Adrenal gland (tissue), 9 donors: ENCODE measurements at regions not wholly inside any gene's neighbourhood (a gene's known extent, or its start where the extent isn't known, plus 50 kb on each side); places are given as distances from the start of the nearest gene placed in this dataset.

ENCODE experiments used
- DNase-seq, 7 donors: peaks; one replicate each; pipeline ENCODE4 v3.0.0-alpha.2; 2019 to 2020
- H3K27ac ChIP-seq, 5 donors: fragments of 200-600 bp; sonication (generic) in 4 of 5; 1 replicate in 3 of 5; 2 replicates in 2 of 5; pipeline versions ENCODE4 v1.5.1 to v1.8.0; 2016 to 2020; ENCODE audit warnings: mild to moderate bottlenecking in 1 of 5
- H3K27me3 ChIP-seq: fragments of 200-600 bp; 2 replicates; pipeline ENCODE4 v1.8.0; 2021
- H3K36me3 ChIP-seq, 2 donors: fragments of 200-600 bp; replicated peaks in 1 of 2; 1 replicate in 1 of 2; 2 replicates in 1 of 2; pipeline versions ENCODE4 v1.5.1 to v1.8.0; 2018 to 2022
- H3K4me1 ChIP-seq, 2 donors: fragments of 200-600 bp; replicated peaks in 1 of 2; 1 replicate in 1 of 2; 2 replicates in 1 of 2; pipeline versions ENCODE4 v1.5.1 to v1.8.0; 2018 to 2021
- H3K4me3 ChIP-seq, 4 donors: fragments of 200-600 bp; sonication (generic) in 3 of 4; one replicate each; pipeline ENCODE4 v1.5.1; 2016 to 2018
- H3K9me3 ChIP-seq, 3 donors: fragments of 200-600 bp; sonication (generic) in 1 of 3; replicated peaks in 1 of 3; 1 replicate in 2 of 3; 2 replicates in 1 of 3; pipeline versions ENCODE4 v1.5.1 to v1.8.0; 2016 to 2021
- CTCF ChIP-seq, 6 experiments: fragments of 450-650 bp in 4 of 6; fragments of 200-600 bp in 2 of 6; sonication (generic) in 1 of 6; IDR thresholded peaks; 1 replicate in 5 of 6; 2 replicates in 1 of 6; pipeline versions ENCODE4 v1.5.1 to v1.8.0; 2016 to 2021; ENCODE audit warnings: antibody characterized with exemption in 6 of 6, mild to moderate bottlenecking in 2 of 6, moderate library complexity in 1 of 6
- POLR2A ChIP-seq, 2 donors: fragments of 450-650 bp; IDR thresholded peaks; one replicate each; pipeline ENCODE4 v1.6.1; 2017; ENCODE audit warnings: antibody characterized with exemption in 2 of 2, mild to moderate bottlenecking in 2 of 2, moderate library complexity in 1 of 2
- WGBS, 4 donors: extraction: QIAGEN DNeasy Blood & Tissue Kit in 2 of 4; methylation state at CpG; one replicate each; pipeline versions ENCODE4 v1.1.5 to v1.1.7; 2013 to 2017; 5-methylcytosine and 5-hydroxymethylcytosine counted together
- intact Hi-C, 2 donors: fragments of 100-400 bp; cut with DNase I; formaldehyde crosslinking; loops; one replicate each; pipeline versions ENCODE4 v1.14.1 to v1.15.0; 2022 to 2023
- donor health status: healthy with polysubstance abuse.
- donor health status: Bipolar disorder and iron deficiency.
- donor health status: DM: yes; HTN: yes; CAD: no.
- donor health status: DM: no; HTN: no; CAD: no.
- donor health status: DM: no; HTN: no; CAD: no.

- DNase-seq, result no peak
- Histone ChIP-seq H3K36me3 (no peaks in the 10 kb centered on the region), H3K9me3 (no peaks in the 10 kb centered on the region), H3K27me3 (no peaks in the 10 kb centered on the region), H3K4me3 (no peak overlapping the region), H3K4me1 (peaks cover 0 to 10% of the 10 kb centered on the region in 2 donors), H3K27ac (no peak overlapping the region)
- intact Hi-C loops, result no loop called here
- WGBS, 4 donors, result 77 to 93% (median 90%) methylated on average over 1 of the region's 1 CpG
- no peak for TF ChIP-seq POLR2A (IDR thresholded peaks at IDR 0.05)
- TF ChIP-seq CTCF (IDR thresholded peaks at IDR 0.05), result no peak
Measured at GRCh38 chr6:12369355-12369754, 79.2 kb downstream of the EDN1 start.

GRCh38 chr6:12369781-12370262 is 79.7 kb downstream of the EDN1 start:
- WGBS, 4 donors, result 84% methylated on average over 10 to 11 of the region's 11 CpGs
- H3K27ac ChIP-seq, result no peak overlapping the region
- H3K4me1 ChIP-seq, result peaks cover 0 to 10% of the 10 kb centered on the region in 2 donors
- H3K9me3 ChIP-seq, result no peaks in the 10 kb centered on the region
- no peak overlapping the region for H3K4me3 ChIP-seq
- H3K27me3 ChIP-seq, result no peaks in the 10 kb centered on the region
- TF ChIP-seq CTCF (IDR thresholded peaks at IDR 0.05) (no peak), POLR2A (IDR thresholded peaks at IDR 0.05) (no peak)
- no peaks in the 10 kb centered on the region for H3K36me3 ChIP-seq
- intact Hi-C loops, result no loop called here
- no peak for DNase-seq

GRCh38 chr6:12371151-12371550 is 81.0 kb downstream of the EDN1 start:
- DNase-seq, result no peak
- intact Hi-C loops, result no loop called here

GRCh38 chr6:12371641-12372146 is 81.5 kb downstream of the EDN1 start:
- Histone ChIP-seq H3K9me3 (no peaks in the 10 kb centered on the region), H3K27me3 (no peaks in the 10 kb centered on the region), H3K27ac (no peak overlapping the region), H3K4me1 (peaks cover 0 to 10% of the 10 kb centered on the region in 2 donors), H3K4me3 (no peak overlapping the region), H3K36me3 (no peaks in the 10 kb centered on the region)
- TF ChIP-seq POLR2A (IDR thresholded peaks at IDR 0.05) (no peak), CTCF (IDR thresholded peaks at IDR 0.05) (no peak)
- no peak for DNase-seq
- intact Hi-C loops, result no loop called here
- 45 to 60% (median 49%) methylated on average over 3 of the region's 3 CpGs for WGBS, 4 donors

More at GRCh38 chr6:12371151-12371550, 81.0 kb downstream of the EDN1 start:
- H3K4me1 ChIP-seq, result peaks cover 0 to 10% of the 10 kb centered on the region in 2 donors
- H3K9me3 ChIP-seq, result no peaks in the 10 kb centered on the region
- TF ChIP-seq CTCF (IDR thresholded peaks at IDR 0.05) (no peak), POLR2A (IDR thresholded peaks at IDR 0.05) (no peak)
- H3K27me3 ChIP-seq, result no peaks in the 10 kb centered on the region
- no peak overlapping the region for H3K27ac ChIP-seq
- H3K4me3 ChIP-seq, result no peak overlapping the region
- no peaks in the 10 kb centered on the region for H3K36me3 ChIP-seq
- 86 to 100% (median 97%) methylated on average over 1 of the region's 1 CpG for WGBS, 4 donors
